ENCODE measurements at regions not wholly inside any gene's neighbourhood (a gene's known extent, or its start where the extent isn't known, plus 50 kb on each side); places are given as distances from the start of the nearest gene placed in this dataset.

DNA sequence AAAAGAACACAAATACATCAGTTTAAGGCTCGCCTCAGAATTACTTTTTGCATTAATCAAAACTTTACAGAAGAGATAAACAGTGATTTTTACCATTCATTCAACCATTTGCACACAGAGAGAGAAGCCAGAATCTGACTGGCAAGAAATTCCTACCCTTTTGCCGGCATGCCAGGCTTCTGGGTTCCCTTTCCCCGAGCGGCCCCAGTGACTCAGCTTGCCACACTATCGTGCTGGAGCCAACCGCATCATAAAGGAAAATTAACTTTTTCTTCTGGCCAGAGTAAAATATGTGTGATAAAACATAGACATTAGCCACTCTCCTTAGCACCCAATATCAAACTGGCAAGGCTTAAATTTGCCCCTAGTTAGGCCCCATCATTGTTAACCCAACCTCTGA, 61.8 kb upstream of the IKZF2 start:
- TF ChIP-seq, protein P1, sequence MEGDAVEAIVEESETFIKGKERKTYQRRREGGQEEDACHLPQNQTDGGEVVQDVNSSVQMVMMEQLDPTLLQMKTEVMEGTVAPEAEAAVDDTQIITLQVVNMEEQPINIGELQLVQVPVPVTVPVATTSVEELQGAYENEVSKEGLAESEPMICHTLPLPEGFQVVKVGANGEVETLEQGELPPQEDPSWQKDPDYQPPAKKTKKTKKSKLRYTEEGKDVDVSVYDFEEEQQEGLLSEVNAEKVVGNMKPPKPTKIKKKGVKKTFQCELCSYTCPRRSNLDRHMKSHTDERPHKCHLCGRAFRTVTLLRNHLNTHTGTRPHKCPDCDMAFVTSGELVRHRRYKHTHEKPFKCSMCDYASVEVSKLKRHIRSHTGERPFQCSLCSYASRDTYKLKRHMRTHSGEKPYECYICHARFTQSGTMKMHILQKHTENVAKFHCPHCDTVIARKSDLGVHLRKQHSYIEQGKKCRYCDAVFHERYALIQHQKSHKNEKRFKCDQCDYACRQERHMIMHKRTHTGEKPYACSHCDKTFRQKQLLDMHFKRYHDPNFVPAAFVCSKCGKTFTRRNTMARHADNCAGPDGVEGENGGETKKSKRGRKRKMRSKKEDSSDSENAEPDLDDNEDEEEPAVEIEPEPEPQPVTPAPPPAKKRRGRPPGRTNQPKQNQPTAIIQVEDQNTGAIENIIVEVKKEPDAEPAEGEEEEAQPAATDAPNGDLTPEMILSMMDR (conservative IDR thresholded peaks at IDR 0.05; ENCODE audit: low read depth, low read length), result no peak
- TF ChIP-seq EZH2 (IDR thresholded peaks at IDR 0.05; ENCODE audit: borderline replicate concordance, low read depth, low read length, poor library complexity, severe bottlenecking), result no peak

Data from A673 (cell line).